CD4-positive, alpha-beta T cell (primary cell): ENCODE measurements at regions not wholly inside any gene's neighbourhood (a gene's known extent, or its start where the extent isn't known, plus 50 kb on each side); places are given as distances from the start of the nearest gene placed in this dataset.

Source experiments
- ATAC-seq: fragments of 200-7000 bp; cut with Tn5 transposase; one replicate; pipeline ENCODE4 v1.10.0; 2022; ENCODE audit warnings: mild to moderate bottlenecking; ENCODE audit not compliant: poor library complexity
- CTCF ChIA-PET: fragments of 350-600 bp; sonication (Branson Sonifier 250); formaldehyde crosslinking; loops from one replicate; lab custom pipeline; 2021; ENCODE audit warnings: antibody characterized with exemption, inconsistent platforms; lab: Charles Lee
- POLR2A ChIA-PET: fragments of 350-600 bp; sonication (Branson Sonifier 250); formaldehyde crosslinking; loops from one replicate; lab custom pipeline; 2021; ENCODE audit warnings: antibody characterized with exemption, inconsistent platforms; lab: Charles Lee
- DNase-seq, 14 experiments: peaks; one replicate each; pipeline ENCODE4 v3.0.0-alpha.2; 2013 to 2020; ENCODE audit warnings: mixed read lengths in 2 of 14
- H3K27ac ChIP-seq, 2 donors: one replicate each; pipeline versions ENCODE4 v1.5.1 to v1.7.0; 2013; ENCODE audit warnings: low read length in 2 of 2, low read depth in 1 of 2, mild to moderate bottlenecking in 1 of 2
- H3K27me3 ChIP-seq, 2 experiments: 1 replicate in 1 of 2; 2 replicates in 1 of 2; pipeline versions ENCODE4 v1.6.1 to v1.7.0; 2013; ENCODE audit warnings: low read length in 2 of 2, control low read depth in 1 of 2, mild to moderate bottlenecking in 1 of 2, moderate library complexity in 1 of 2; ENCODE audit not compliant: insufficient read depth in 2 of 2, control insufficient read depth in 1 of 2
- H3K36me3 ChIP-seq: one replicate; pipeline ENCODE4 v1.6.1; 2013; ENCODE audit warnings: low read length, control low read depth; ENCODE audit not compliant: insufficient read depth
- H3K4me1 ChIP-seq: one replicate; pipeline ENCODE4 v1.6.1; 2013; ENCODE audit warnings: low read length, control low read depth; ENCODE audit not compliant: insufficient read depth
- H3K4me3 ChIP-seq: one replicate; pipeline ENCODE4 v1.5.1; 2013; ENCODE audit warnings: mild to moderate bottlenecking, low read length, moderate library complexity
- H3K9me3 ChIP-seq, 2 experiments: 1 replicate in 1 of 2; 2 replicates in 1 of 2; pipeline versions ENCODE4 v1.6.1 to v1.7.0; 2013; ENCODE audit warnings: low read length in 2 of 2, mild to moderate bottlenecking in 2 of 2, control low read depth in 1 of 2, moderate library complexity in 1 of 2; ENCODE audit not compliant: control insufficient read depth in 1 of 2, insufficient read depth in 1 of 2
- H3K27ac Mint-ChIP-seq: one replicate; pipeline ENCODE4 v1.8.0; 2020; ENCODE audit warnings: mixed read lengths
- H3K27me3 Mint-ChIP-seq: one replicate; pipeline ENCODE4 v1.8.0; 2021; ENCODE audit warnings: mixed read lengths
- H3K36me3 Mint-ChIP-seq: one replicate; pipeline ENCODE4 v1.8.0; 2021; ENCODE audit warnings: low read depth, mixed read lengths
- H3K4me1 Mint-ChIP-seq: one replicate; pipeline ENCODE4 v1.8.0; 2021; ENCODE audit warnings: low read depth, mixed read lengths
- H3K4me3 Mint-ChIP-seq: one replicate; pipeline ENCODE4 v1.8.0; 2020; ENCODE audit warnings: mild to moderate bottlenecking, mixed read lengths
- H3K9me3 Mint-ChIP-seq: one replicate; pipeline ENCODE4 v1.8.0; 2020; ENCODE audit warnings: mixed read lengths
- intact Hi-C, 2 experiments: fragments of 100-400 bp; cut with DNase I in 1 of 2; cut with micrococcal nuclease in 1 of 2; formaldehyde crosslinking; loops; one replicate each; pipeline versions ENCODE4 v1.15.1 to v1.9.0; 2023 to 2025; cut with DNase I, micrococcal nuclease
- TF ChIP-seq, protein P1 (sequence below): fragments of 200-600 bp; IDR thresholded peaks from one replicate; pipeline ENCODE4 v1.8.0; 2022; ENCODE audit warnings: antibody characterized with exemption, mild to moderate bottlenecking

DNA sequence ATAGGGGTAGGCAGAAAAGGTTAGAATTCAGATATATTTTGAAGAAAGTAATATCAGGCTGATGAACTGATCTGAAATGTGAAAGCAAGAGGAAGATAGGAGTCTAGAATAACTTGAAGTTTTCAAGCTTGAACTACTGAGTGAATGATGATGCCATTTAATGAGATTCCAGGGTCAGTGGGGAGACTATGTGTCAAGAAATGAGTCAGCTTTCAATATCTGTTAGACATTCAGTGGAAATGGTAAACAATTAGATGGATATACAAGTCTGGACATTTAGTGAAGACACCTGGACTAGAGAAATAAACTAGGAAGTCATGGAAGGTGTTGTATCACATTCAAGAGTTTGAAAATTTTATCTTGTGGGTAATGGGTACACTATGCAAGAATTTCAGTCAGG is 326.9 kb downstream of the FSIP2 start:
- no peak for ATAC-seq
- POLR2A ChIA-PET, result no interaction called here
- CTCF ChIA-PET, result no interaction called here
- H3K4me3 ChIP-seq, result no peak overlapping the region
- Mint-ChIP-seq H3K4me3 (no peak overlapping the region), H3K9me3 (no peaks in the 10 kb centered on the region), H3K36me3 (no peaks in the 10 kb centered on the region), H3K27ac (no peak overlapping the region), H3K27me3 (no peaks in the 10 kb centered on the region), H3K4me1 (no peaks in the 10 kb centered on the region)
- H3K36me3 ChIP-seq, result no peaks in the 10 kb centered on the region
- intact Hi-C loops, result no loop called here
- H3K4me1 ChIP-seq, result no peaks in the 10 kb centered on the region
- no peak for DNase-seq
- no peak overlapping the region for H3K27ac ChIP-seq
- H3K27me3 ChIP-seq, result no peaks in the 10 kb centered on the region
- TF ChIP-seq, protein P1, sequence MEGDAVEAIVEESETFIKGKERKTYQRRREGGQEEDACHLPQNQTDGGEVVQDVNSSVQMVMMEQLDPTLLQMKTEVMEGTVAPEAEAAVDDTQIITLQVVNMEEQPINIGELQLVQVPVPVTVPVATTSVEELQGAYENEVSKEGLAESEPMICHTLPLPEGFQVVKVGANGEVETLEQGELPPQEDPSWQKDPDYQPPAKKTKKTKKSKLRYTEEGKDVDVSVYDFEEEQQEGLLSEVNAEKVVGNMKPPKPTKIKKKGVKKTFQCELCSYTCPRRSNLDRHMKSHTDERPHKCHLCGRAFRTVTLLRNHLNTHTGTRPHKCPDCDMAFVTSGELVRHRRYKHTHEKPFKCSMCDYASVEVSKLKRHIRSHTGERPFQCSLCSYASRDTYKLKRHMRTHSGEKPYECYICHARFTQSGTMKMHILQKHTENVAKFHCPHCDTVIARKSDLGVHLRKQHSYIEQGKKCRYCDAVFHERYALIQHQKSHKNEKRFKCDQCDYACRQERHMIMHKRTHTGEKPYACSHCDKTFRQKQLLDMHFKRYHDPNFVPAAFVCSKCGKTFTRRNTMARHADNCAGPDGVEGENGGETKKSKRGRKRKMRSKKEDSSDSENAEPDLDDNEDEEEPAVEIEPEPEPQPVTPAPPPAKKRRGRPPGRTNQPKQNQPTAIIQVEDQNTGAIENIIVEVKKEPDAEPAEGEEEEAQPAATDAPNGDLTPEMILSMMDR, result no peak
- H3K9me3 ChIP-seq, result no peaks in the 10 kb centered on the region

DNA sequence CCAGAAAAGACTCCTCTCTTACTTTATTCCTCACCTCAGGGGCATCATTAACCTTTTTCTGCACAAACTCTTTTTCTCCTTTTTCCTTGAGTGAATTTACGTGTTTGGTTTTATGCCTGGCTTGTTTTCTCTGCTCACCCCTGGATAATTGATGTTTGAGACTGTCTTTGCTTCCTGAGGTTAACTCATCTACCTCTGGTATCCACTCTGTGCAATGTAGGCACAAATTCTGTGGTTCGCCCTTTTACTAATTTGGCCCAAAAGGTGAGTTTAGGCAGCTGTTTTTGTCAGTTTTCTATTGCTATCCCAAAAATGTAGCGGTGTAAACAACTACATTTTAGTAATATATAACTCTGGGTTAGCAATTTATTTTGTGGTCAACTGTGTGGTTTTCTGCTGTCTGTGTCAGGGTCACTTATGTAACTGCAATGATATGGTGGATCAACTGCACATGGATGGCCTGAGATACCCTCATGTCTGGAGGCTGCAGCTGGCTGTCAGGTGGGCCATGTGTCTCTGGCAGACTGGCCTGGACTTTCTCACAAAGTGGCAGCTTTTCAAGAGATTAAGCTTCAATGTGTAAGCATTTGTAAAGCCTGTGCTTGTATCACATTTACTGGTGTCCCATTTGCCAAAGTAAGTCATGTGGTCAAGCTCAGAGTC is 329.7 kb downstream of the FSIP2 start:
- Histone ChIP-seq H3K36me3 (no peaks in the 10 kb centered on the region), H3K4me3 (no peak overlapping the region), H3K4me1 (no peaks in the 10 kb centered on the region), H3K27me3 (no peaks in the 10 kb centered on the region), H3K9me3 (no peaks in the 10 kb centered on the region), H3K27ac (no peak overlapping the region)
- CTCF ChIA-PET, result interaction anchor here (1.1 kb wide), 1 partner anchor 7 kb away, joined by 3 read pairs; no protein-coding TSS in a partner anchor
- intact Hi-C loops, result no loop called here
- no peaks in the 10 kb centered on the region for H3K27me3 Mint-ChIP-seq
- no peak for DNase-seq
- H3K4me3 Mint-ChIP-seq, result no peak overlapping the region
- H3K36me3 Mint-ChIP-seq, result no peaks in the 10 kb centered on the region
- H3K4me1 Mint-ChIP-seq, result no peaks in the 10 kb centered on the region
- H3K9me3 Mint-ChIP-seq, result no peaks in the 10 kb centered on the region
- H3K27ac Mint-ChIP-seq, result no peak overlapping the region
- POLR2A ChIA-PET, result no interaction called here
- TF ChIP-seq, protein P1, result no peak
- ATAC-seq, result no peak

DNA sequence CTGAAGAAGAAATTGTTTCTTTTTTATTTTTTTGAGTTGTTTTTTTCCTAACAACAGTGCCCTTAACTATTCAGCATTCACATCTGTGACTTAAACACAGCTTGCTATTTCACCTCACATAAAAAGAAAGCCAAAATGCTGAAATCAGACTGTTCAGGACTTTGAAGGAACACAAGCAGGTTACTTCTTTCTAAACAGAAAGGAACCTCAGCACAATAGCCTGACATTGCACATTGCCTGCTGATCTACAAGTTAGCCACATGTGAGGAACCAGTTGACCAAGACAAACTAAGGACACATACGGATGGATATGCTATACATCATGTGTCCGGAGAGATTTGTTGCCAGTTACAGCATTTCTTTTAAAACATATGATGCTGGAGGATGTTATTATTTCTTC is 331.1 kb downstream of the FSIP2 start:
- Mint-ChIP-seq H3K27me3 (no peaks in the 10 kb centered on the region), H3K36me3 (no peaks in the 10 kb centered on the region), H3K4me1 (no peaks in the 10 kb centered on the region), H3K9me3 (no peaks in the 10 kb centered on the region), H3K4me3 (no peak overlapping the region), H3K27ac (no peak overlapping the region)
- intact Hi-C loops, result no loop called here
- Histone ChIP-seq H3K27me3 (no peaks in the 10 kb centered on the region), H3K27ac (no peak overlapping the region), H3K9me3 (no peaks in the 10 kb centered on the region), H3K4me1 (no peaks in the 10 kb centered on the region), H3K36me3 (no peaks in the 10 kb centered on the region), H3K4me3 (no peak overlapping the region)
- ATAC-seq, result no peak
- no peak for DNase-seq
- CTCF ChIA-PET, result no interaction called here
- TF ChIP-seq, protein P1, result no peak
- POLR2A ChIA-PET, result no interaction called here
